WERI-Rb-1 (cell line): ENCODE measurements at regions not wholly inside any gene's neighbourhood (a gene's known extent, or its start where the extent isn't known, plus 50 kb on each side); places are given as distances from the start of the nearest gene placed in this dataset.

Experiments
- DNase-seq: peaks from one replicate; pipeline ENCODE4 v3.0.0-alpha.2; 2020
- H3K27ac ChIP-seq: fragments of 250-450 bp; sonication (Bioruptor Pico); 2 replicates; pipeline ENCODE4 v1.5.1; 2020; ENCODE audit warnings: mild to moderate bottlenecking, moderate library complexity
- H3K27me3 ChIP-seq: fragments of 250-450 bp; sonication (Bioruptor Pico); 2 replicates; pipeline ENCODE4 v1.5.1; 2021; ENCODE audit warnings: mild to moderate bottlenecking, low read depth, moderate library complexity; ENCODE audit not compliant: insufficient read depth, severe bottlenecking
- H3K36me3 ChIP-seq: fragments of 250-450 bp; sonication (Bioruptor Pico); 2 replicates; pipeline ENCODE4 v1.5.1; 2020; ENCODE audit warnings: mild to moderate bottlenecking, moderate library complexity
- H3K4me3 ChIP-seq: 2 replicates; pipeline ENCODE4 v1.5.1; 2011; ENCODE audit warnings: low read depth, mild to moderate bottlenecking, control low read depth, low read length
- H3K9me3 ChIP-seq: fragments of 250-450 bp; sonication (Bioruptor Pico); 2 replicates; pipeline ENCODE4 v1.5.1; 2021; ENCODE audit warnings: mild to moderate bottlenecking, moderate library complexity; ENCODE audit not compliant: severe bottlenecking
- CTCF ChIP-seq: IDR thresholded peaks from 2 replicates; pipeline ENCODE4 v1.5.1; 2011; ENCODE audit warnings: low read depth, mild to moderate bottlenecking, control low read depth, inconsistent platforms, low read length

- Histone ChIP-seq H3K36me3 (no peaks in the 10 kb centered on the region), H3K27me3 (peaks cover 10% of the 10 kb centered on the region), H3K4me3 (no peak overlapping the region), H3K27ac (no peak overlapping the region), H3K9me3 (no peaks in the 10 kb centered on the region)
- DNase-seq, result no peak
- no peak for TF ChIP-seq CTCF
Observed at GRCh38 chr7:24039991-24040624, 243.9 kb upstream of the NPY start.

- Histone ChIP-seq H3K36me3 (no peaks in the 10 kb centered on the region), H3K27me3 (peaks cover 10% of the 10 kb centered on the region), H3K9me3 (no peaks in the 10 kb centered on the region), H3K27ac (no peak overlapping the region), H3K4me3 (no peak overlapping the region)
- DNase-seq, result no peak
- TF ChIP-seq CTCF, result no peak
Observed at GRCh38 chr7:24042028-24042427, 242.0 kb upstream of the NPY start.

GRCh38 chr7:24049296-24049695 lies 234.7 kb upstream of the NPY start:
- Histone ChIP-seq H3K4me3 (no peak overlapping the region), H3K27ac (no peak overlapping the region), H3K9me3 (no peaks in the 10 kb centered on the region), H3K36me3 (no peaks in the 10 kb centered on the region), H3K27me3 (no peaks in the 10 kb centered on the region)
- TF ChIP-seq CTCF, result no peak
- DNase-seq, result no peak

- TF ChIP-seq CTCF, result no peak
Observed at GRCh38 chr7:24050991-24051560, 232.9 kb upstream of the NPY start.

GRCh38 chr7:24051651-24052050 lies 232.3 kb upstream of the NPY start:
- Histone ChIP-seq H3K27ac (no peak overlapping the region), H3K36me3 (no peaks in the 10 kb centered on the region), H3K4me3 (no peak overlapping the region), H3K9me3 (no peaks in the 10 kb centered on the region), H3K27me3 (no peaks in the 10 kb centered on the region)
- TF ChIP-seq CTCF, result no peak
- DNase-seq, result no peak

More at GRCh38 chr7:24050991-24051560, 232.9 kb upstream of the NPY start:
- no peaks in the 10 kb centered on the region for H3K36me3 ChIP-seq
- no peaks in the 10 kb centered on the region for H3K9me3 ChIP-seq
- DNase-seq, result no peak
- H3K4me3 ChIP-seq, result no peak overlapping the region
- H3K27me3 ChIP-seq, result no peaks in the 10 kb centered on the region
- H3K27ac ChIP-seq, result no peak overlapping the region
